Keratinocyte (primary cell): ENCODE measurements at regions not wholly inside any gene's neighbourhood (a gene's known extent, or its start where the extent isn't known, plus 50 kb on each side); places are given as distances from the start of the nearest gene placed in this dataset.

Experiments
- DNase-seq: peaks from one replicate; pipeline ENCODE4 v3.0.0-alpha.2; 2011; ENCODE audit warnings: low read depth, missing footprints, low spot score
- FAIRE-seq: peaks from 2 replicates; lab custom pipeline; 2011; peaks lifted over from hg19 to GRCh38; lab: Jason Lieb, UNC
- H2AFZ ChIP-seq: 2 replicates; pipeline ENCODE4 v1.6.0; 2012; ENCODE audit warnings: low read length, control low read depth, inconsistent platforms; ENCODE audit not compliant: control insufficient read depth
- H3K27ac ChIP-seq: 2 replicates; pipeline ENCODE4 v1.5.1; 2011; ENCODE audit warnings: low read length; ENCODE audit not compliant: control insufficient read depth, insufficient read depth
- H3K27me3 ChIP-seq: 3 replicates; pipeline ENCODE4 v1.6.0; 2011; ENCODE audit warnings: low read length; ENCODE audit not compliant: control insufficient read depth, insufficient read depth; ENCODE audit errors: extremely low read depth
- H3K36me3 ChIP-seq, 2 experiments: 2 replicates in 1 of 2; 3 replicates in 1 of 2; pipeline ENCODE4 v1.5.1; 2011; ENCODE audit warnings: low read length in 2 of 2, mild to moderate bottlenecking in 1 of 2; ENCODE audit not compliant: control insufficient read depth in 2 of 2, insufficient read depth in 2 of 2; ENCODE audit errors: extremely low read depth in 1 of 2
- H3K4me1 ChIP-seq: 3 replicates; pipeline ENCODE4 v1.5.1; 2011; ENCODE audit warnings: low read length; ENCODE audit not compliant: control insufficient read depth, insufficient read depth; ENCODE audit errors: extremely low read depth
- H3K4me2 ChIP-seq: 3 replicates; pipeline ENCODE4 v1.6.0; 2011; ENCODE audit warnings: low read depth, low read length; ENCODE audit not compliant: control insufficient read depth, insufficient read depth; ENCODE audit errors: extremely low read depth
- H3K4me3 ChIP-seq, 3 experiments: fragments of 200-600 bp in 1 of 3; sonication (generic) in 1 of 3; 2 replicates in 2 of 3; 3 replicates in 1 of 3; pipeline ENCODE4 v1.5.1; 2011 to 2016; ENCODE audit warnings: low read length in 3 of 3, mild to moderate bottlenecking in 3 of 3, control low read depth in 2 of 3, inconsistent platforms in 1 of 3, low read depth in 1 of 3, mixed read lengths in 1 of 3, mixed run types in 1 of 3, moderate library complexity in 1 of 3; ENCODE audit not compliant: control insufficient read depth in 2 of 3, insufficient read depth in 2 of 3; ENCODE audit errors: extremely low read depth in 1 of 3
- H3K79me2 ChIP-seq: 2 replicates; pipeline ENCODE4 v1.6.0; 2012; ENCODE audit warnings: low read length; ENCODE audit not compliant: control insufficient read depth, insufficient read depth
- H3K9ac ChIP-seq: 3 replicates; pipeline ENCODE4 v1.6.0; 2011; ENCODE audit warnings: low read length; ENCODE audit not compliant: control insufficient read depth, insufficient read depth; ENCODE audit errors: extremely low read depth
- H3K9me1 ChIP-seq: 3 replicates; pipeline ENCODE4 v1.6.0; 2011; ENCODE audit warnings: low read length; ENCODE audit not compliant: control insufficient read depth, insufficient read depth; ENCODE audit errors: extremely low read depth
- H3K9me3 ChIP-seq: 2 replicates; pipeline ENCODE4 v1.5.1; 2012; ENCODE audit warnings: low read depth, low read length; ENCODE audit not compliant: control insufficient read depth
- H4K20me1 ChIP-seq: 3 replicates; pipeline ENCODE4 v1.6.0; 2011; ENCODE audit warnings: low read length; ENCODE audit not compliant: control insufficient read depth, insufficient read depth; ENCODE audit errors: extremely low read depth
- CTCF ChIP-seq, 3 experiments: IDR thresholded peaks in 1 of 3; conservative IDR thresholded peaks in 1 of 3; optimal IDR thresholded peaks in 1 of 3; 2 replicates in 2 of 3; 3 replicates in 1 of 3; pipeline versions ENCODE3 to v1.5.1; 2011; ENCODE audit warnings: low read length in 3 of 3, mild to moderate bottlenecking in 3 of 3, moderate library complexity in 2 of 3, control low read depth in 1 of 3, inconsistent platforms in 1 of 3; ENCODE audit not compliant: insufficient read depth in 2 of 3; ENCODE audit errors: extremely low read depth in 1 of 3
- EZH2 ChIP-seq: IDR thresholded peaks from one replicate; pipeline ENCODE4 v1.6.1; 2012; ENCODE audit warnings: inconsistent platforms, mild to moderate bottlenecking, low read length, moderate library complexity
- dilution Hi-C: fragments of 300-500 bp; cut with MboI; formaldehyde crosslinking; loops from one replicate; pipeline ENCODE4 v1.7.0; 2020; ENCODE audit warnings: low sequenced_read_pairs; ENCODE audit not compliant: extremely low pct_ligation_motif_present

- dilution Hi-C loops: no loop called here
- Histone ChIP-seq H3K4me3 (no peak overlapping the region), H3K9me3 (no peaks in the 10 kb centered on the region), H3K79me2 (no peaks in the 10 kb centered on the region), H3K9me1 (no peaks in the 10 kb centered on the region), H3K27me3 (no peaks in the 10 kb centered on the region), H2AFZ (no peak overlapping the region), H3K9ac (no peak overlapping the region), H3K4me2 (no peak overlapping the region), H3K4me1 (peaks cover 3% of the 10 kb centered on the region), H3K27ac (no peak overlapping the region), H3K36me3 (no peaks in the 10 kb centered on the region), H4K20me1 (no peaks in the 10 kb centered on the region)
- TF ChIP-seq EZH2 (no peak), CTCF (optimal IDR thresholded peaks at IDR 0.05 in 1 of 3, IDR thresholded peaks at IDR 0.05 in 1 of 3, conservative IDR thresholded peaks at IDR 0.05 in 1 of 3; ENCODE audit: extremely low read depth in 1 of 3, insufficient read depth in 2 of 3, low read length in 3 of 3) (no peak)
- FAIRE-seq (no peak), DNase-seq (no peak)
Measured at GRCh38 chr20:4084096-4084495, 64.5 kb upstream of the SMOX start.

GRCh38 chr20:4083098-4083865 is 65.3 kb upstream of the SMOX start:
- Histone ChIP-seq H3K4me3 (no peak overlapping the region), H2AFZ (no peak overlapping the region), H3K4me1 (peaks cover 3% of the 10 kb centered on the region), H4K20me1 (no peaks in the 10 kb centered on the region), H3K79me2 (no peaks in the 10 kb centered on the region), H3K9me3 (no peaks in the 10 kb centered on the region), H3K36me3 (no peaks in the 10 kb centered on the region), H3K4me2 (no peak overlapping the region), H3K27ac (no peak overlapping the region), H3K9me1 (no peaks in the 10 kb centered on the region), H3K27me3 (no peaks in the 10 kb centered on the region), H3K9ac (no peak overlapping the region)
- TF ChIP-seq CTCF (optimal IDR thresholded peaks at IDR 0.05 in 1 of 3, IDR thresholded peaks at IDR 0.05 in 1 of 3, conservative IDR thresholded peaks at IDR 0.05 in 1 of 3; ENCODE audit: extremely low read depth in 1 of 3, insufficient read depth in 2 of 3, low read length in 3 of 3) (no peak), EZH2 (no peak)
- no peak for DNase-seq
- dilution Hi-C loops: no loop called here
- FAIRE-seq: no peak
